COR-L47 (cell line): ENCODE measurements at regions not wholly inside any gene's neighbourhood (a gene's known extent, or its start where the extent isn't known, plus 50 kb on each side); places are given as distances from the start of the nearest gene placed in this dataset.
A peak's percentile ranks its signal among the peaks of the same experiment; 100 is the strongest.
"Not testable (repeated sequence)": the region's sequence is repeated elsewhere in the genome, so short reads cannot be mapped to it uniquely, and the experiment has no call there.

Experiments used
- DNase-seq: peaks from one replicate; lab custom pipeline; 2025; lab: John Stamatoyannopoulos, UW

DNA sequence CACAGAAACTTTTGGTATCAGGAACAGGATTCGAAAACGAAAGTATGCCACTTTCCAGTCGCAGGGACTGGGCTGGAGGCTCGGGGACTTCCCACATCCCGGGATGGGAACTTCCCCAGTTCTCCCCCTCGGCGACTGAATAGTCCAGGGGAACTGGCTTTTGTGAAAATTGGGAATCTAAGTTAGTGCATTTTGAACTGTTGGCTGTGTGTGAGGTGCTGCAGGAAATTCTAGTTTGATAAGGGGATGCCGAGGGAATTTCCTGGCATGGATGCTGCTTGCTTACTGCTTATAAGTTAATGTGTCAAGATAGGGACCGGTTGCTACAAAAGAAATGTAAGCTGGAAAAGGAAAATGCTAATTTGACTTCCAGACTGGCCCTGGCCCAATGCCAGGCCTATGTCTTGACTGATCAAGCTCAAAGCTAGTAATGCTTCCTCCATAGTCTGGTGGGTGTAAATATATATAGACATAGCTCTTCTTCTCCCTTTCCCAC, 73.4 kb upstream of the EIF5 start:
- peak; percentile 30 for DNase-seq

- DNase-seq, result no peak
These were observed 66.7 kb upstream of the EIF5 start for GRCh38 chr14:103267226-103267910.

GRCh38 chr14:103271189-103271588, 62.8 kb upstream of the EIF5 start:
- DNase-seq, result no peak

GRCh38 chr14:103273145-103273744, 60.8 kb upstream of the EIF5 start:
- DNase-seq, result no peak

- no peak for DNase-seq
These were observed 60.1 kb upstream of the EIF5 start for GRCh38 chr14:103273745-103274615.

DNA sequence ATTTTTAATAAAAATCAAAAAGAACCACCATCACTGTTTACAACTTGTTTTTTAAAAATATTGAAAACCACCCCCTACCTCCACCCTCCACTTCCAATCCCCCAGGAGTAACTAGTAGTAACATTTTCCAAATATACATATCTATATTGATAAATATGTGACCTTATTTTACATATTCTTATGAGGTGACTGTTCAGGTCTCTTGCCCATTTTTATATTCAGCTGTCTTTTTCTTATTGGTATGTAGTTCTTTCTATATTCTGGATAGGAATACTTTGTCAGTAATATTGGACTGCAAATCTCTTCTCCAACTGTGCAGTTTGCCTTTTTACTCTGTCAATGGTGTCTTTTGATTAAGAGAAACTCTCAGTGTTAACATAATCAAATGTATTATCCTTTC, 59.0 kb upstream of the EIF5 start:
- no peak for DNase-seq

DNA sequence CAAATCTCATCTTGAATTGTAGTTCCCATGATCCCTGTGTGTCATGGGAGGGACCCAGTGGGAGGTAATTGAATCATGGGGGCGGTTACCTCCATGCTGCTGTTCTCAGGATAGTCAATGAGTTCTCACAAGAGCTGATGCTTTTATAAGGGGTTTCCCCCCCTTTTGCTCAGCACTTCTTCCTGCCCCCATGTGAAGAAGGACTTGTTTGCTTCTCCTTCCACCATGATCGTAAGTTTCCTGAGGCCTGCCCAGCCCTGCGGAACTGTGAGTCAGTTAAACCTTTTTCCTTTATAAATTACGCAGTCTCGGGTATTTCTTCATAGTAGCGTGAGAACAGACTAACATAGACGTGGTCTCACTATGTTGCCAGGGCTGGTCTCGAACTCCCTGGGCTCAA, 56.1 kb upstream of the EIF5 start:
- no peak for DNase-seq

- DNase-seq, result no peak
These were observed 54.7 kb upstream of the EIF5 start for GRCh38 chr14:103279142-103280025.

DNA sequence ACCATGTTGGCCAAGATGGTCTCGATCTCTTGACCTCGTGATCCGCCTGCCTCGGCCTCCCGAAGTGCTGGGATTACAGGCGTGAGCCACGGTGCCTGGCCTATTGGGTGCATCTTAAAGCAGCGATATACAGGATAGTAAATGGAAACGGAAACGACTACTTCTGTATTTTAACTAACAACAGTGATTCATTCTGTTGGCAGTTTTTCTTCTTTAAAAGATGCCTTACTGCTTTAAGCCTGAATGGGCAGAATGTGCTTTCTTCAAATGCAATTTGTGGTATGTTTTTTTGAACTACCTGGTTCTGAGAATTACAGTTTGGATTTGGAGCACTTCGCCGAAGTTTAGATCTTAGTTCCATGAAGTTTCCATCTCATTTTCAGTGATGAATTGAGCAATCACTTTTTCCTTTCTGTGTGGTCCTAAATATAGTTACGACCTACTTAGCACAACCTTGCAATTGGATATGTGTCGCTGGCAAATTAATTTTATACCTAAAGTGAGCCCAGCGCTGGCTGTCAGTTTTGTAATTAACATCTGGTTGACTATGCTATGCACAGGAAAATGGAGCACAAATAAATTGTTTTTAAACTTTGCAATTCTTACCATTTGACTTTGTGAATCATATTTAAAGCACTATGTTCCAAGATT, 53.6 kb upstream of the EIF5 start:
- DNase-seq, result no peak

GRCh38 chr14:103281496-103282231, 52.4 kb upstream of the EIF5 start:
- DNase-seq, result peak; percentile 54

- not testable (repeated sequence) for DNase-seq
These were observed 51.7 kb upstream of the EIF5 start for GRCh38 chr14:103282309-103282708.

DNA sequence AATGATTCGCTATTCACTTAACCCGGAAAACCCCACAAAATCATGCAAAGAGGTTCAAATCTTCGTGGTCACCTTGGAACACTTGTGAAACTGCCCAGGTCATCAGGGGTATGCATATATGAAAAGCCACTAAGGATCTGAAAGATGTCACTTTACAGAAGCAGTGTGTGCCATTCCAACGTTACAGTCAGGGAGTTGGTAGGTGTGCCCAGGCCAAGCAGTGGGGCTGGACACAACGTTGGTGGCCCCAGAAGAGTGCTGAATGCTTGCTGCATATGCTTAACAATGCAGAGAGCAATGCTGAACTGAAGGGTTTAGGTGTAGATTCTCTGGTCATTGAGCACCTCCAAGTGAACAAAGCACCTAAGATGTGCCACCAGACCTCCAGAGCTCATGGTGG, 51.1 kb upstream of the EIF5 start:
- no peak for DNase-seq

GRCh38 chr14:103283916-103284315, 50.1 kb upstream of the EIF5 start:
- no peak for DNase-seq
